ENCODE measurements at regions not wholly inside any gene's neighbourhood (a gene's known extent, or its start where the extent isn't known, plus 50 kb on each side); places are given as distances from the start of the nearest gene placed in this dataset.

- Mint-ChIP-seq H3K27me3 (no peaks in the 10 kb centered on the region), H3K9me3 (no peaks in the 10 kb centered on the region), H3K27ac (no peak overlapping the region), H3K4me1 (ENCODE audit: low read depth) (no peaks in the 10 kb centered on the region), H3K4me3 (no peak overlapping the region), H3K36me3 (ENCODE audit: low read depth) (no peaks in the 10 kb centered on the region)
- ChIA-PET POLR2A (no interaction called here), CTCF (no interaction called here)
- intact Hi-C loops (cut with micrococcal nuclease): no loop called here
- TF ChIP-seq CTCF (IDR thresholded peaks at IDR 0.05): no peak
- no peak for DNase-seq
- ATAC-seq: no peak
Observed at GRCh38 chr7:153081496-153081895, 321.9 kb downstream of the ACTR3B start.

GRCh38 chr7:153084278-153084677 is 324.7 kb downstream of the ACTR3B start:
- Mint-ChIP-seq H3K36me3 (ENCODE audit: low read depth) (no peaks in the 10 kb centered on the region), H3K9me3 (no peaks in the 10 kb centered on the region), H3K4me1 (ENCODE audit: low read depth) (no peaks in the 10 kb centered on the region), H3K27ac (no peak overlapping the region), H3K27me3 (no peaks in the 10 kb centered on the region), H3K4me3 (no peak overlapping the region)
- ATAC-seq: no peak
- intact Hi-C loops (cut with micrococcal nuclease): no loop called here
- TF ChIP-seq CTCF (IDR thresholded peaks at IDR 0.05): no peak
- POLR2A ChIA-PET: no interaction called here
- no peak for DNase-seq
- CTCF ChIA-PET: no interaction called here

GRCh38 chr7:153087498-153087897 is 327.9 kb downstream of the ACTR3B start:
- no peak for TF ChIP-seq CTCF (IDR thresholded peaks at IDR 0.05)
- no peaks in the 10 kb centered on the region for H3K9me3 Mint-ChIP-seq
- no peak overlapping the region for H3K4me3 Mint-ChIP-seq
- no peak overlapping the region for H3K27ac Mint-ChIP-seq
- no peaks in the 10 kb centered on the region for H3K4me1 Mint-ChIP-seq (ENCODE audit: low read depth)
- ChIA-PET CTCF (interaction anchor here (0.6 kb wide), 1 partner anchor 195 kb away, joined by 3 read pairs; no protein-coding TSS in a partner anchor), POLR2A (no interaction called here)
- ATAC-seq: no peak
- no peak for DNase-seq
- no peaks in the 10 kb centered on the region for H3K36me3 Mint-ChIP-seq (ENCODE audit: low read depth)
- intact Hi-C loops (cut with micrococcal nuclease): no loop called here
- H3K27me3 Mint-ChIP-seq: no peaks in the 10 kb centered on the region

GRCh38 chr7:153088601-153089000 is 329.0 kb downstream of the ACTR3B start:
- ChIA-PET POLR2A (no interaction called here), CTCF (no interaction called here)
- Mint-ChIP-seq H3K27me3 (no peaks in the 10 kb centered on the region), H3K9me3 (no peaks in the 10 kb centered on the region), H3K27ac (no peak overlapping the region), H3K4me3 (no peak overlapping the region), H3K36me3 (ENCODE audit: low read depth) (no peaks in the 10 kb centered on the region), H3K4me1 (ENCODE audit: low read depth) (no peaks in the 10 kb centered on the region)
- intact Hi-C loops (cut with micrococcal nuclease): no loop called here
- DNase-seq (no peak), ATAC-seq (no peak)
- TF ChIP-seq CTCF (IDR thresholded peaks at IDR 0.05): no peak

- H3K4me1 Mint-ChIP-seq (ENCODE audit: low read depth): no peaks in the 10 kb centered on the region
- intact Hi-C loops (cut with micrococcal nuclease): no loop called here
- H3K36me3 Mint-ChIP-seq (ENCODE audit: low read depth): peaks cover 3% of the 10 kb centered on the region
- peaks cover 2% of the 10 kb centered on the region for H3K27me3 Mint-ChIP-seq
- TF ChIP-seq CTCF (IDR thresholded peaks at IDR 0.05): no peak
- H3K27ac Mint-ChIP-seq: no peak overlapping the region
- H3K4me3 Mint-ChIP-seq: no peak overlapping the region
- ChIA-PET POLR2A (no interaction called here), CTCF (no interaction called here)
- ATAC-seq (no peak), DNase-seq (no peak)
- peaks cover 13% of the 10 kb centered on the region for H3K9me3 Mint-ChIP-seq
Observed at GRCh38 chr7:153090209-153090608, 330.7 kb downstream of the ACTR3B start.

Measured in activated CD8-positive, alpha-beta T cell treated with anti-CD3 and anti-CD28 coated beads for 36 hours (primary cell).